Urinary bladder (tissue), 3 donors: ENCODE measurements at regions not wholly inside any gene's neighbourhood (a gene's known extent, or its start where the extent isn't known, plus 50 kb on each side); places are given as distances from the start of the nearest gene placed in this dataset.

Experiments used
- DNase-seq: peaks from one replicate; pipeline ENCODE4 v3.0.0-alpha.2; 2015; ENCODE audit errors: extremely low spot score
- H3K27ac ChIP-seq: one replicate; pipeline ENCODE4 v1.5.1; 2013; ENCODE audit warnings: low read depth, mild to moderate bottlenecking, moderate library complexity
- H3K36me3 ChIP-seq: one replicate; pipeline ENCODE4 v1.6.1; 2013; ENCODE audit warnings: mild to moderate bottlenecking, moderate library complexity; ENCODE audit not compliant: insufficient read depth
- H3K4me1 ChIP-seq: one replicate; pipeline ENCODE4 v1.6.1; 2013; ENCODE audit warnings: mild to moderate bottlenecking, moderate library complexity; ENCODE audit not compliant: insufficient read depth
- H3K4me3 ChIP-seq: one replicate; pipeline ENCODE4 v1.5.1; 2013; ENCODE audit warnings: low read depth, low read length
- WGBS: extraction: QIAGEN DNeasy Blood & Tissue Kit; methylation state at CpG from one replicate; pipeline ENCODE4 v1.1.7; 2013; 5-methylcytosine and 5-hydroxymethylcytosine counted together
- donor health status: healthy with polysubstance abuse.
- donor health status: healthy.

GRCh38 chr6:81826784-81827183, 74.3 kb upstream of the TENT5A start:
- no peaks in the 10 kb centered on the region for H3K4me1 ChIP-seq
- no peaks in the 10 kb centered on the region for H3K36me3 ChIP-seq
- no peak overlapping the region for H3K4me3 ChIP-seq
- no peak overlapping the region for H3K27ac ChIP-seq
- WGBS, result 0% methylated on average over 1 of the region's 1 CpG
- no peak for DNase-seq

GRCh38 chr6:81822568-81822967, 70.1 kb upstream of the TENT5A start:
- no peaks in the 10 kb centered on the region for H3K4me1 ChIP-seq
- no peak for DNase-seq
- 73% methylated on average over 3 of the region's 3 CpGs for WGBS
- H3K4me3 ChIP-seq, result no peak overlapping the region
- H3K36me3 ChIP-seq, result no peaks in the 10 kb centered on the region
- H3K27ac ChIP-seq, result no peak overlapping the region

- Histone ChIP-seq H3K36me3 (no peaks in the 10 kb centered on the region), H3K27ac (no peak overlapping the region), H3K4me1 (no peaks in the 10 kb centered on the region), H3K4me3 (no peak overlapping the region)
- no peak for DNase-seq
These were observed 69.0 kb upstream of the TENT5A start for GRCh38 chr6:81821449-81821848.

GRCh38 chr6:81820980-81821379, 68.5 kb upstream of the TENT5A start:
- 72% methylated on average over 1 of the region's 1 CpG for WGBS
- H3K27ac ChIP-seq, result no peak overlapping the region
- H3K36me3 ChIP-seq, result no peaks in the 10 kb centered on the region
- no peak overlapping the region for H3K4me3 ChIP-seq
- no peak for DNase-seq
- H3K4me1 ChIP-seq, result no peaks in the 10 kb centered on the region

GRCh38 chr6:81820422-81820821, 67.9 kb upstream of the TENT5A start:
- DNase-seq, result no peak
- Histone ChIP-seq H3K27ac (no peak overlapping the region), H3K4me3 (no peak overlapping the region), H3K4me1 (no peaks in the 10 kb centered on the region), H3K36me3 (no peaks in the 10 kb centered on the region)
- WGBS, result 78% methylated on average over 2 of the region's 2 CpGs

- no peaks in the 10 kb centered on the region for H3K36me3 ChIP-seq
- no peak overlapping the region for H3K27ac ChIP-seq
- H3K4me3 ChIP-seq, result no peak overlapping the region
- DNase-seq, result no peak
- H3K4me1 ChIP-seq, result no peaks in the 10 kb centered on the region
- WGBS, result 97% methylated on average over 6 of the region's 6 CpGs
These were observed 67.3 kb upstream of the TENT5A start for GRCh38 chr6:81819767-81820166.

GRCh38 chr6:81818901-81819361, 66.5 kb upstream of the TENT5A start:
- 82% methylated on average over 2 of the region's 2 CpGs for WGBS
- H3K36me3 ChIP-seq, result no peaks in the 10 kb centered on the region

GRCh38 chr6:81816380-81816779, 63.9 kb upstream of the TENT5A start:
- no peaks in the 10 kb centered on the region for H3K4me1 ChIP-seq
- H3K27ac ChIP-seq, result no peak overlapping the region
- H3K4me3 ChIP-seq, result no peak overlapping the region
- no peaks in the 10 kb centered on the region for H3K36me3 ChIP-seq
- WGBS, result 80% methylated on average over 2 of the region's 2 CpGs
- no peak for DNase-seq

More at GRCh38 chr6:81818901-81819361, 66.5 kb upstream of the TENT5A start:
- DNase-seq, result no peak
- H3K27ac ChIP-seq, result no peak overlapping the region
- H3K4me3 ChIP-seq, result no peak overlapping the region
- no peaks in the 10 kb centered on the region for H3K4me1 ChIP-seq

- WGBS, result 36% methylated on average over 2 of the region's 2 CpGs
- no peak for DNase-seq
- Histone ChIP-seq H3K27ac (no peak overlapping the region), H3K36me3 (no peaks in the 10 kb centered on the region), H3K4me1 (no peaks in the 10 kb centered on the region), H3K4me3 (no peak overlapping the region)
These were observed 62.0 kb upstream of the TENT5A start for GRCh38 chr6:81814370-81815076.

- Histone ChIP-seq H3K27ac (no peak overlapping the region), H3K4me3 (no peak overlapping the region), H3K4me1 (no peaks in the 10 kb centered on the region), H3K36me3 (no peaks in the 10 kb centered on the region)
- no peak for DNase-seq
These were observed 60.8 kb upstream of the TENT5A start for GRCh38 chr6:81813305-81813704.

- Histone ChIP-seq H3K4me1 (no peaks in the 10 kb centered on the region), H3K4me3 (no peak overlapping the region), H3K27ac (no peak overlapping the region), H3K36me3 (no peaks in the 10 kb centered on the region)
- WGBS, result 84% methylated on average over 4 of the region's 4 CpGs
- no peak for DNase-seq
These were observed 59.9 kb upstream of the TENT5A start for GRCh38 chr6:81812401-81812800.

GRCh38 chr6:81808851-81809570, 56.5 kb upstream of the TENT5A start:
- no peak overlapping the region for H3K4me3 ChIP-seq
- DNase-seq, result no peak

GRCh38 chr6:81806793-81807565, 54.5 kb upstream of the TENT5A start:
- WGBS, result 86% methylated on average over 8 of the region's 8 CpGs
- no peak overlapping the region for H3K4me3 ChIP-seq
- H3K27ac ChIP-seq, result no peak overlapping the region
- H3K36me3 ChIP-seq, result no peaks in the 10 kb centered on the region
- DNase-seq, result no peak
- no peaks in the 10 kb centered on the region for H3K4me1 ChIP-seq

More at GRCh38 chr6:81808851-81809570, 56.5 kb upstream of the TENT5A start:
- no peaks in the 10 kb centered on the region for H3K36me3 ChIP-seq
- WGBS, result 10% methylated on average over 6 of the region's 6 CpGs
- no peak overlapping the region for H3K27ac ChIP-seq
- no peaks in the 10 kb centered on the region for H3K4me1 ChIP-seq

- no peaks in the 10 kb centered on the region for H3K36me3 ChIP-seq
- no peak for DNase-seq
- WGBS, result 71% methylated on average over 4 of the region's 4 CpGs
- H3K4me1 ChIP-seq, result no peaks in the 10 kb centered on the region
- no peak overlapping the region for H3K27ac ChIP-seq
- H3K4me3 ChIP-seq, result no peak overlapping the region
These were observed 49.9 kb upstream of the TENT5A start for GRCh38 chr6:81802356-81802755.
